BJ (cell line): ENCODE measurements at regions not wholly inside any gene's neighbourhood (a gene's known extent, or its start where the extent isn't known, plus 50 kb on each side); places are given as distances from the start of the nearest gene placed in this dataset.

ENCODE experiments used
- CTCF ChIA-PET: fragments of 350-600 bp; formaldehyde crosslinking; extraction: SDS; loops from one replicate; lab custom pipeline; 2021; ENCODE audit warnings: antibody characterized with exemption, inconsistent platforms; lab: Yijun Ruan, JAX
- POLR2A ChIA-PET: fragments of 300-600 bp; sonication (Branson Sonifier 250); formaldehyde crosslinking; extraction: SDS; loops from one replicate; lab custom pipeline; 2021; ENCODE audit warnings: antibody characterized with exemption; lab: Charles Lee
- DNase-seq: peaks from one replicate; pipeline ENCODE4 v3.0.0-alpha.2; 2011; ENCODE audit warnings: low read depth
- H3K27me3 ChIP-seq: 2 replicates; pipeline ENCODE4 v1.6.0; 2011; ENCODE audit warnings: low read length; ENCODE audit not compliant: control insufficient read depth, insufficient read depth
- H3K36me3 ChIP-seq: 2 replicates; pipeline ENCODE4 v1.5.1; 2011; ENCODE audit warnings: low read length; ENCODE audit not compliant: control insufficient read depth, insufficient read depth
- H3K4me3 ChIP-seq: 2 replicates; pipeline ENCODE4 v1.5.1; 2011; ENCODE audit warnings: low read depth, mild to moderate bottlenecking, control low read depth, low read length
- CTCF ChIP-seq: IDR thresholded peaks from 2 replicates; pipeline ENCODE4 v1.5.1; 2011; ENCODE audit warnings: low read depth, mild to moderate bottlenecking, control low read depth, inconsistent platforms, low read length, moderate library complexity; ENCODE audit not compliant: insufficient read depth

DNA sequence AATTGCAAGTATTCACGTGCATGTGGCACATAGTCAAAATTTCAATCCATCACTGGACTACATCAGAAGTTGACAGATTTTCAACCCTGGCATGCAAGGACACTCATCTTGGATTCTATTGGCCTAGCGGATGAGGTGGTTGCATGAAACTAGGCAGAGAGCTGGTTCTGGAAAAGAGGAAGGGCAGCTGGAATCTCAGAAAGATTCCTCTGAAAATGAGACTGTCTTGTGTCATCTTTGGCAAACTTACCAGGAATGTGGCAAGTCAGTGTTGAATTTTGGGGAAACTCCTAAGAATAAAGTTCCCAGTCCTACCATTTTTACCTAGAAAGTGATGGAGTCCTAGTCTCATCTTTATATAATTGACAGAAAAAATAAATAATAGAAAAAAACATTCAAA, 384.3 kb upstream of the NR2F2 start:
- CTCF ChIA-PET, result no interaction called here
- H3K36me3 ChIP-seq, result no peaks in the 10 kb centered on the region
- no peak overlapping the region for H3K4me3 ChIP-seq
- no peak for DNase-seq
- no peaks in the 10 kb centered on the region for H3K27me3 ChIP-seq
- POLR2A ChIA-PET, result no interaction called here
- TF ChIP-seq CTCF, result no peak

GRCh38 chr15:95946926-95947325, 383.6 kb upstream of the NR2F2 start:
- POLR2A ChIA-PET, result no interaction called here

DNA sequence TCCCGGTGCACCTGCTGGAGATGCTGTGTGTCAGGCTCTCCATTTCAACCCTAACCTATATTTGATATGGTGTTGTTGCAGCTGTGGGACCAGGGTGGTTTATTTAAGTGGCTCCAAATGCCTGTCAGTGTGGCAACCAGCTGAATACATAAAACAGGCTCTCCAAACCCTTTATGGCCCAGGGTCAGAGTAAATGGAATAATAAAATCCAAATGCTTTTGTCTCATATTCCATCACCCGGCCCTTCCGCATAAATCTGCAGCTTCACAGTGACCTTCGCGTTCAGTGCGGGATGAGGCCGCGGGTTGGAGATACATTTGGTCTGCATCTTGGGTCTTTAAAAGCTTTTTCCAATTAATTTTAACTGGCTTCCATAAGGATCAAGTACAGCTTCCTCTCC, 382.1 kb upstream of the NR2F2 start:
- H3K4me3 ChIP-seq, result no peak overlapping the region
- CTCF ChIA-PET, result interaction anchor here (0.6 kb wide), 1 partner anchor 11 kb away, joined by 3 read pairs; no protein-coding TSS in a partner anchor
- H3K27me3 ChIP-seq, result no peaks in the 10 kb centered on the region
- POLR2A ChIA-PET, result no interaction called here
- no peaks in the 10 kb centered on the region for H3K36me3 ChIP-seq
- no peak for DNase-seq
- TF ChIP-seq CTCF, result no peak

More at GRCh38 chr15:95946926-95947325, 383.6 kb upstream of the NR2F2 start:
- Histone ChIP-seq H3K36me3 (no peaks in the 10 kb centered on the region), H3K27me3 (no peaks in the 10 kb centered on the region), H3K4me3 (no peak overlapping the region)
- TF ChIP-seq CTCF, result no peak
- CTCF ChIA-PET, result no interaction called here
- DNase-seq, result no peak

GRCh38 chr15:95953032-95953431, 377.5 kb upstream of the NR2F2 start:
- no peak for DNase-seq
- CTCF ChIA-PET, result interaction anchor here (0.6 kb wide), 1 partner anchor 18 kb away, joined by 4 read pairs; no protein-coding TSS in a partner anchor
- POLR2A ChIA-PET, result no interaction called here
- Histone ChIP-seq H3K27me3 (no peaks in the 10 kb centered on the region), H3K36me3 (no peaks in the 10 kb centered on the region), H3K4me3 (no peak overlapping the region)
- TF ChIP-seq CTCF, result no peak

DNA sequence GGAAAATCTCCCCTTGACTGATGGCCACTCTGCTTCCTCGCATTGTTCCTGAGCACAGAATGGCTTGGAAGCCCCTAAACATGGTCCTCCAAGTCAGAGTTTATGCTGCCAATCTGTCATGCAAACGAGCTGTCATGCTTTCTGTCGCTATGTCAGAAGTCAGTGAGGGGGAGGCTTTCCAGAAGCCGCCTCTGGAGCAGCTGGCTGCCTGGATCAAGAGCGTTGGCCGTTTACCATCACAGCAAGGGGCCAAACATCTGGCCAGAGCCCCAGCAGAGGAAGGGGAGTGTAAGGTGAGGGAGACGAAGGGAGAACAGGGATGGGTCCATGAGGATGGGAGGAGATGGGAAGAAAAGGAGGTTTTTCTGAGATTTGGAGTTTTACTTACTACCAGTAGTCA, 372.6 kb upstream of the NR2F2 start:
- no peaks in the 10 kb centered on the region for H3K36me3 ChIP-seq
- no peak for DNase-seq
- no peak for TF ChIP-seq CTCF
- no peak overlapping the region for H3K4me3 ChIP-seq
- CTCF ChIA-PET, result no interaction called here
- H3K27me3 ChIP-seq, result no peaks in the 10 kb centered on the region
- POLR2A ChIA-PET, result no interaction called here
